IMR-90 (cell line): ENCODE measurements at regions not wholly inside any gene's neighbourhood (a gene's known extent, or its start where the extent isn't known, plus 50 kb on each side); places are given as distances from the start of the nearest gene placed in this dataset.

ENCODE experiments used
- CEBPB ChIP-seq: IDR thresholded peaks from 2 replicates; pipeline ENCODE4 v1.6.1; 2012; ENCODE audit warnings: low read depth, low read length, improper control_type of control experiment
- CHD1 ChIP-seq: IDR thresholded peaks from 2 replicates; pipeline ENCODE4 v1.6.1; 2012; ENCODE audit warnings: low read depth, low read length, improper control_type of control experiment
- ELK1 ChIP-seq: fragments of 150-350 bp; IDR thresholded peaks from 2 replicates; pipeline ENCODE4 v1.6.1; 2016; ENCODE audit warnings: low read depth, mild to moderate bottlenecking, low read length, moderate library complexity, borderline replicate concordance
- FOS ChIP-seq: fragments of 150-350 bp; IDR thresholded peaks from 2 replicates; pipeline ENCODE4 v1.6.1; 2016; ENCODE audit warnings: low read depth, low read length
- MAFK ChIP-seq: IDR thresholded peaks from 2 replicates; pipeline ENCODE4 v1.6.1; 2012; ENCODE audit warnings: low read depth, low read length, improper control_type of control experiment
- MXI1 ChIP-seq: IDR thresholded peaks from 2 replicates; pipeline ENCODE4 v1.6.1; 2012; ENCODE audit warnings: low read depth, mild to moderate bottlenecking, low read length, moderate library complexity, borderline replicate concordance
- NFE2L2 ChIP-seq: fragments of 150-350 bp; IDR thresholded peaks from 2 replicates; pipeline ENCODE4 v1.6.1; 2016; ENCODE audit warnings: low read depth, mild to moderate bottlenecking, low read length
- POLR2A ChIP-seq: IDR thresholded peaks from 2 replicates; pipeline ENCODE4 v1.6.1; 2012; ENCODE audit warnings: mild to moderate bottlenecking, low read depth, low read length
- RAD21 ChIP-seq: IDR thresholded peaks from 2 replicates; pipeline ENCODE4 v1.6.1; 2012; ENCODE audit warnings: low read length, improper control_type of control experiment
- RCOR1 ChIP-seq: IDR thresholded peaks from 2 replicates; pipeline ENCODE4 v1.6.1; 2012; ENCODE audit warnings: mild to moderate bottlenecking, low read length, improper control_type of control experiment; ENCODE audit not compliant: insufficient replicate concordance
- RFX5 ChIP-seq: IDR thresholded peaks from 2 replicates; pipeline ENCODE4 v1.8.0; 2012; ENCODE audit warnings: low read depth, mild to moderate bottlenecking, low read length, moderate library complexity
- SMC3 ChIP-seq: fragments of 150-350 bp; IDR thresholded peaks from 2 replicates; pipeline ENCODE4 v1.6.1; 2016; ENCODE audit warnings: low read depth, mild to moderate bottlenecking, antibody characterized with exemption, low read length, moderate library complexity
- TF ChIP-seq, protein P1 (sequence below): conservative IDR thresholded peaks from 2 replicates; pipeline ENCODE4 v1.5.1; 2012; ENCODE audit warnings: mild to moderate bottlenecking, low read depth, low read length, improper control_type of control experiment
- TF ChIP-seq, protein P2 (sequence below): fragments of 150-350 bp; IDR thresholded peaks from 2 replicates; pipeline ENCODE4 v1.6.1; 2017; ENCODE audit warnings: mild to moderate bottlenecking, antibody characterized with exemption, low read length, low read depth

DNA sequence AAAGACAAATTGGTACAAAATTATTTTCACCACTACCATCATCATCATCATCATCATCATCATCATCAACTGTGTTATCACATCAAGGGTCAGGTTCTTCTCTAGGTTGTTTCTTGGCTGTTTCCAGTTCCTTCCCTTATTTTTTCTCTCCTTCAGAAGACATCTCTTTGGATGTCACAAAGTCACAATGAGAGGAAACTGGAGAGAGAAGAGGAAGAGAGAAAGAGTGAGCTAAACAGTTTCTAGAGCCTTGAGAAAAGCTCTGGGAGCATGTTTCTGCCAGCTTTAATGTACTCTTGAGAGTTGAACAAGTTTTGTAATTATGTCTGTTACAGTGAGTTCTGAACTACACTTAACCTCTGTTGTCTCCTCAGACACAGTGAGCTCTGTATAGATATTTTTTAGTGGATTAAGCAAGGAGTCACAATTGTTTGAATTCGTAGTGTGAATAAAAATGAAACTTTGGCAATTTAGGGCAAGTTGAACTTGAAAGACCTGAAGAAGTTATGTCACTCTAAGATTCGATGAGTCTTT, 123.0 kb upstream of the AKIRIN2 start:
- TF ChIP-seq, protein P1, sequence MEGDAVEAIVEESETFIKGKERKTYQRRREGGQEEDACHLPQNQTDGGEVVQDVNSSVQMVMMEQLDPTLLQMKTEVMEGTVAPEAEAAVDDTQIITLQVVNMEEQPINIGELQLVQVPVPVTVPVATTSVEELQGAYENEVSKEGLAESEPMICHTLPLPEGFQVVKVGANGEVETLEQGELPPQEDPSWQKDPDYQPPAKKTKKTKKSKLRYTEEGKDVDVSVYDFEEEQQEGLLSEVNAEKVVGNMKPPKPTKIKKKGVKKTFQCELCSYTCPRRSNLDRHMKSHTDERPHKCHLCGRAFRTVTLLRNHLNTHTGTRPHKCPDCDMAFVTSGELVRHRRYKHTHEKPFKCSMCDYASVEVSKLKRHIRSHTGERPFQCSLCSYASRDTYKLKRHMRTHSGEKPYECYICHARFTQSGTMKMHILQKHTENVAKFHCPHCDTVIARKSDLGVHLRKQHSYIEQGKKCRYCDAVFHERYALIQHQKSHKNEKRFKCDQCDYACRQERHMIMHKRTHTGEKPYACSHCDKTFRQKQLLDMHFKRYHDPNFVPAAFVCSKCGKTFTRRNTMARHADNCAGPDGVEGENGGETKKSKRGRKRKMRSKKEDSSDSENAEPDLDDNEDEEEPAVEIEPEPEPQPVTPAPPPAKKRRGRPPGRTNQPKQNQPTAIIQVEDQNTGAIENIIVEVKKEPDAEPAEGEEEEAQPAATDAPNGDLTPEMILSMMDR: no peak
- no peak for TF ChIP-seq POLR2A
- TF ChIP-seq, protein P2, sequence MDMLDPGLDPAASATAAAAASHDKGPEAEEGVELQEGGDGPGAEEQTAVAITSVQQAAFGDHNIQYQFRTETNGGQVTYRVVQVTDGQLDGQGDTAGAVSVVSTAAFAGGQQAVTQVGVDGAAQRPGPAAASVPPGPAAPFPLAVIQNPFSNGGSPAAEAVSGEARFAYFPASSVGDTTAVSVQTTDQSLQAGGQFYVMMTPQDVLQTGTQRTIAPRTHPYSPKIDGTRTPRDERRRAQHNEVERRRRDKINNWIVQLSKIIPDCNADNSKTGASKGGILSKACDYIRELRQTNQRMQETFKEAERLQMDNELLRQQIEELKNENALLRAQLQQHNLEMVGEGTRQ: no peak
- no peak for TF ChIP-seq CEBPB
- TF ChIP-seq RCOR1: no peak
- no peak for TF ChIP-seq SMC3
- TF ChIP-seq NFE2L2: no peak
- TF ChIP-seq CHD1: no peak
- no peak for TF ChIP-seq ELK1
- TF ChIP-seq MAFK: no peak
- no peak for TF ChIP-seq MXI1
- no peak for TF ChIP-seq FOS
- TF ChIP-seq RFX5: no peak
- no peak for TF ChIP-seq RAD21
